Kidney tubule cell (primary cell): ENCODE measurements at regions not wholly inside any gene's neighbourhood (a gene's known extent, or its start where the extent isn't known, plus 50 kb on each side); places are given as distances from the start of the nearest gene placed in this dataset.

Experiments used
- DNase-seq: peaks from one replicate; pipeline ENCODE4 v3.0.0-alpha.2; 2018; ENCODE audit warnings: low spot score

- DNase-seq, result no peak
Observed at GRCh38 chr1:56442290-56442877, 137.0 kb downstream of the PLPP3 start.

DNA sequence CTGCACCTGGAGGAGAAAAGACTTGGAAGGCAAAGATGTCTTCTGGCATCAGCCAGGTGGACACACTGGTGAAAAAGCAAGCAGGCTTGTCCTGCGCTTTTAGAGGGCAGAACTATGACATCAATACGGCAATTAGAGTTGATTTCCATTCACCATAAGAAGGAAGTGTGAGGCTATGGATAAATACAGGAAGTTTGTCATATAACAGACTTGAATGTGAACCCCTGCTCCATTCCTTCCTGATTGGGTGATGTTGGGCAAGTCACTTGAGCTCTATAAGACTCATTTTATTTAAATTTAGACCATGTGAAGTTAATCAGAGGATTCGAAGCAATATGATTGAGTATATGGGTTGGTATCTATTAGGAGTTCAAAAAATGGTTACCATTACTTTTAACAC, 137.8 kb downstream of the PLPP3 start:
- DNase-seq, result no peak

- DNase-seq, result no peak
Observed at GRCh38 chr1:56439610-56440264, 139.6 kb downstream of the PLPP3 start.

GRCh38 chr1:56438901-56439551, 140.3 kb downstream of the PLPP3 start:
- no peak for DNase-seq

- DNase-seq, result no peak
Observed at GRCh38 chr1:56437959-56438358, 141.4 kb downstream of the PLPP3 start.

DNA sequence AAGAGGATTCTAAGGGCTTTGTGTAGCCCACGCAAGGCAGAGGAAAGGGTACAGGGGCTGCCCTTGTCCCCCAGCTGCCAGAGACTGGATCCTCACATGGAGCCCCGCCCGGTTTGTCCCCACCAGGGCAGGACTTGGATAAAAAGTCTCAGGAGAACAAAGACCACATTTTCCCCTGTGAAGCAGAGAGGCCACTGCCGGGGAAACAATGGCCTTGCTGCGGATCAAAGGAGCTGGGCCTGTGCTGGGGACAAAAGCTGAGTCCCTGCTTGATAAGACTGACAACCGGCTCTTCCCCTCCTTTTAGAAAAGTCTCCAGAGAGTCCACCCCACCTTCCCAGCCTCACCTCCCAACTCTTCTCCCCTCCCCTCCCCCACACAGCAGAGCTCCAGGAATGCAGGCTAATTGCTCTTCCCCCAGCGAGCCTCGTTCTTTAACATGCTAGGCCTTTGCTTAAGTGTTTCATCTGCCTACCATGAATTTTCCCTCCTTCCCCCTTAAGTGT, 142.4 kb downstream of the PLPP3 start:
- DNase-seq, result no peak

DNA sequence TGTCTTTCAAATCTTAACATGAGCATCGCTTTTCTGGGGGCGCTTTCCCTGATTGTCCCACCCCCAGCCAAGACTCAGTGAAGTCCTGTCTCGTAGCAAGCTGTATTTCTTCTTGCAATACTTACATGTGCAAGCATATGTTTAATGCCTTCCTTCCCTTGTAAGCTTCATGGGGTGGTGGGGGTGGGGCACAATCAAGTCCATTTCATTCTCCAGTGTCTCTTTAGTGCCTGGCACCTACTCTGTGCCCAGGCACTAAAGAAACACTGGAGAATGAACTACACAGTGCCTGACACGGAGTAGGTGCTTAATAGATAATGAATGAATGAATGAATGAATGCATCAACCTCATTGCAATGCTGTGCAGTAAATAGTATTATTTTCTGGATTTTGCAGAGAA, 143.1 kb downstream of the PLPP3 start:
- DNase-seq, result no peak

DNA sequence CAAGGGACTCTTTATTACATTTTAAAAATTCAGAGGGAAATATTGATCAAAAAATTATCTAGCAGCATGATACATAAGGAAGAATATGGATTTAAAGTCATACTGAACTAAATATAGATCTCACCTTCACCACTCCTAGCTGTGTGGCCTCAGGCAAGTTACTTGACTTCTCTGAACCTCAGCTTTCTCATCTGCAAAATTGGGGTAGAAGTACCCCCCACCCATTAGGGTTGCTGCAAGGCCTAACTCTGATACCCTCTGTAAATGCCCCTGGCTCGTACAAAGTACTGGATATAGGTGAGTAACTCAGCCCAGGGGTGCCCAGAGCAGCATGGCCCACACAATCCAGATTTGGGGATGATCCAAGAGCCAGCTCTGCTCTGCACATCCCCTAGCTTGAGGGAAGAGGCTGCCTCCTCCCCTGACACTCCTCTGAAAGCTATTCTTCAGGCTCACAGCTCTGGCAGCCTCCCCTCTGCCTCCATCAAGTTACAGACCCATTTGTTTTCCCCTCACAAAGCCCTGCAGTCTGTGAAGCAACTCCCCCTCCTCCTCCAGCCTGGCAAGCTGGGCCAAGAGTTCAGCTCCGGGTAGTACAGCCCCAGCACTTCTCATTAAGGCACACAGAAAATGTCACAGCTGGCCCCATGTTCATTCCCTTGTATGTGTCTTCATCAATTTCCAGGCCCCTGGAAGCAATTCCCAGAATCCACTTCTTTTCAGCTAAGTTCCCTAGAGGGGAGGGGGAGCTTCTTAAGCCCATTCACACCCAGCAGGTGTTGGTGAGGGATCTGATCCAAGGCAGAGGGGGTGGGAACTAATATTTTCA, 143.7 kb downstream of the PLPP3 start:
- no peak for DNase-seq

DNA sequence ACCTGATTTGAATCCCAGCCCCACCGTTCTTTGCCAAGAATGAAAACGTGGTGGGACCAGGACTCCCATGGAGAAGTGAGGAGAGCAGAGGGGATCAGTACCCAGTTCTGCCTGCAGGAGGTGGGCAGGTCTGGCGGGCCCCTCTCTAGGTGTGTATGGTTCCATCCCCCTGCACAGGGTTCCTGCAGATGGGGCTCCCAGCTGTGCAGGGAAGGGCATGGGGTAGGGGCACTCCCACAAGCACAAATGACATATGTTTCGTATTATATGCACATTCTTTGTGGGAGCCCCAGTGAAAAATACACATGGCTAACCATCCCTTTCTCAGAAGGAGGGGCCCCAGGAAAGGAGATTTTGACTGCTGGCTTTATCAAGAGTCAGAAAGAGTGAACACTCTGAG, 144.6 kb downstream of the PLPP3 start:
- DNase-seq, result no peak

DNA sequence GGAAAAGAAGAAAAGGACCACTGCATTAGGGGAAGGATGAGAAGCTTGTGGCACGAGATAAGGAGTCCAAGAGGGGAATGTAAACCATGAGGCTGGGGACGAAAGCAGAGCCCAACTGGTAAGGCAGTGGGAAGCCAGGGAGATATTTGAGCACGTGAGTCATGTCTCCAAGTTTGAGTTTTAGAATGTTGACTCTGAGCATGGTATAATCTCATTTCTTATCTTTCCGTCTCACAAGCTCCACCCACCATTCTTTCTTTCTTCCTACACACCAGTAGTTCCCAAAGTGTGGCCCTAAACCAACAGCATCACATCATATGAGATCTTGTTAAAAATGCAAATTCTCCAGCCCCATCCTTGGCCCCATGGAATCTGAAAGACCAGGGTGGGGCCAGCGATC, 145.3 kb downstream of the PLPP3 start:
- no peak for DNase-seq

DNA sequence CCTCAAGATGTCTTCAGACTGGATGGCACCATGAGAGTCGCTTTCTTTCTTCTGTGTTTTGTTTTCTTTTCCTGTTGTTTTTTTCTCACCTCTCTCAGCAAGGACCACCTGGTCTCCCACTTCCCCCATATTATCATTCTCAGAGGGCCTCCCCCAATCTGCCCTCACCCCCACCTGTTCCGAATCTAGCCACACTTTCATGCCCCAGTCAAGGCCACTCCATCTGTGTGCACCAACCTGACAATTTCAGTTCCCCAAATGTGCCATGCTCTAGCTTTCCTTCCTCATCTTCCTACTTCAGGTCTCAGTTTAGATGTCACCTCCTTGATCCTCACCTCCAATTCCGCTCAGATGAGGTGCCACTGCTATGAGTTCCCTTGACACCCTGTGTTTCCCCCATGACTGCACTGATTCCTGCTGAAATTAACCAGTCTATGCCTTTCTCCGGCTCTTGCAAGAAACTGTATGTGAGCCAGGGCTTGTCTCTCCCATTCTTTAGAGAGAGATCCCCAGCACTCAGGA, 146.2 kb downstream of the PLPP3 start:
- DNase-seq, result no peak

DNA sequence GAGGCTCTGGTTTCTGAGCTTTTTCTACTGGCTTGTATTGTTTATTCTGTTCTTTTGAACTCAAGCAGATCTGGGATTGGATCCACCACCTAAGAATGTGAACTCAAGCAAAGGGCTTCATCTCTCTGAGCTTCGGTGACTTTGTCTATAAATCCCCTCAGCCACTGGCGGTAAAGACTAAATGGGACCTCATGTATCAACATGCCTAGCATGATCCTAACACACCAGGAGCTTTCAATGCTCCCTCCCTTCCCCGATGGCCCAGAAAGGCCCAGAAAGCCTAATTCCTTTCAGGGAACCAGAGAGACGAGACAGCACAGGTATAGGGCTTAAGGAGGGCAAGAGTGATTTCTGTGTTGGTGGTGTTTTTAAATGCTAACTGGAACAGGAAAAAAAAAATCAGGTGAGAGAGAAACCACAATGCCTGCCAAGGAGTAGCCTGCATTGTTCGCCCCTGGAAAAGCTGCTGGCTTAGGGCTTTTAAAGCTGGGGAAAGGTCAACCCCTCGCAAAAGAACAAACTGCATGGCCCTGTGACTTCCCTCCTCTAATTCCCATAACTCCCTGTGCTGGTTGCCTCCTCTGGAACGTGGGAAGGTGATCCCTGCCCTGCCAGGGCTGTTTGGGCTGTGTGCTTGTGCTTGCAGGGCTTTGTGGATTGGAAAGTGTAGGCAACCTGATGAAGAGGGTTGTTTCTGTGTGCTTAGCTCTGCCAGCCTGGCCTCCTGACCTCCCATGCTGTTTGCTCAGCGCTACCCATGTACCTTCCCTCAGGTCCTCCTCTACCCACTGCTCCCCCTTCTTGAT, 147.0 kb downstream of the PLPP3 start:
- no peak for DNase-seq

GRCh38 chr1:56430141-56430839, 149.1 kb downstream of the PLPP3 start:
- DNase-seq, result no peak

GRCh38 chr1:56429288-56429687, 150.1 kb downstream of the PLPP3 start:
- no peak for DNase-seq

DNA sequence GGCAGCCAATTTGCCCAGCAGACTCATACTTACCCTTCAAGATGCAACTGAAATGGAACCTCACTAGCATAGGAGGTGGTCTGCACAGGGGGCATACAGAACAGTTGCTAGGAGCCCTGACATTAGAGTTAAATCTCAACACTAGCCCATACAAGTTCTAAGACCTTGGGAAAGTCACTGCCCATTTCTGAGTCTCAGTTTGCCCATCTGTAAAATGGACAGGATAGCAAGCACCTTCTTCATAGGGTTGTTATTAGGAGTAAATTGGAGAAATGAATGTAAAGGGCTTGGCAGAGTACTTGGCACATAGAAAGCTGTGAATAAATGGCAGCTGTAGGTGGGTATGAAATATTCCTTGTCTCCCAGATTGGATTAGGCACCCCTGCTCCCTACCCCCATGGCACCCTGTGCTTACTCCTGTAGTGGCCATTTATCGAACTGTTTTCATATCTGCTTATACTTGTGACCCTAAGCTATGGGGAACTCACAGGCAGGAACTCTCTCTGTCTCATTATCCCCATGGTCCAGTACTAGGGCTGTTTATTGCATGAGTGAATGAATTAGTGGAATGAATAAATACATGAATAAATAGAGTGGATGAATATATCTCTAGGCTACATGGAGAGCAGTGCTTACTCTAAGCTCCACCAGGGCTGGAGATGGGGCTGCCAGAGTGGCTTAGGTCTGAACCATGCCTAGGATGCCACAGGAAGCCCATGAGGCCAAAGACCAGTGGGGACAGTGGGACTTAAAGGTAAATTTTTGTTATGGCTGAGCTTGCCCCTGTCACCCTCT, 152.6 kb downstream of the PLPP3 start:
- DNase-seq, result no peak

- no peak for DNase-seq
Observed at GRCh38 chr1:56425494-56426037, 153.8 kb downstream of the PLPP3 start.

DNA sequence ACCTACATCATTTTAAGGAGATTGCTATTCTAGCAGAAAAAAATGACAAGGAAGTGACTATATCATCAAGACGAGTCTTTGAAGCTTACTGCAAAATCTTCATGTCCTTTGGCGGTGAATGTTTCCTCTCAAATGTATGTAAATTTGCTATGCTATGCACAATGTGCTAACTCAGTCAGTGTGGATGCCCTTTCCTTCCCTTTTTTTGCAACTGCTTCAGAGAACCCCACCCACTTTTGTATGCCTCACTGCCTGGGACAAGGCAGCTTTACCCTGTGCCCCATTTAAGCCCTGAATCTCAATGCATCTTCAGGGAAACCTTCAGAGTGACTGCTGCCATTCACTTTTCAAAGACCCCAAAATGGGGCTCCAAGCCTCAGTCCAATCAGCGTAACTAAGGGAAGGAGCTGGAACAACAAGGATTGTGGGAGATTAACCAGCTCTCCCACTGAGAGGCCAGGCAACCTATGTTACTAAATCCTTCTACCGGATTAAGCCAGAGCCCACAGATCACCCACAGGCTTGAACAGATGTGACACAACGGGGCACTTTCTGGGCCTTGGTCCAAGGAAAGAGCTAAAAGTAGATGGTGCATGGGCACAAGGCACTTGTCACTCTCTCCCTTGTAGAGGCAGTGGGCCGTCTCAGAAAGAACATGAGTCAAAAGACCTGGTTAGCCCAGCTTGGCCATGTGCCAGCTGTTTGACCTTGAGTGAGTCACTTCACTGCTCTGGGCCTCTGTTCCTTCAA, 154.4 kb downstream of the PLPP3 start:
- peak; percentile 97 for DNase-seq

DNA sequence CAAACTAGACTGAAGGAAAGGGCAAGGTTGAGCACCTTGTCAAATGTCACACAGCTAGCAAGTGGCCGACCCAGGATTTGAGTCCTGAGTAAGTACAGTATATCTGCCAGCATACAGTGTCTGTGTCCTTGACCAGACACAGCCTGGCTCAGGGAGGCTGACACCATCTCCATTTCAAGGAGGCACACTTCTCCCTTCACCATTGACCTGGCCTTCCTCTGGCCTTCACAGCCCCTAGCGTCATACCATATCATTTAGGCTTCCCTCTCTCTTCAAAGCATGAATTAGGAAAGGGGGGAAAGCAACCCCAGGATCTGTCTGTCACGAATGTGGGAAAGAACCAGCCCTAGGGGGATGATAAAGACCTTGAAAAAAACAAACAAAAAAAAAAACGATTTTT, 155.6 kb downstream of the PLPP3 start:
- DNase-seq, result no peak

- no peak for DNase-seq
Observed at GRCh38 chr1:56418151-56418631, 161.2 kb downstream of the PLPP3 start.
